Astrocyte of the spinal cord (primary cell): ENCODE measurements at regions not wholly inside any gene's neighbourhood (a gene's known extent, or its start where the extent isn't known, plus 50 kb on each side); places are given as distances from the start of the nearest gene placed in this dataset.

Experiments
- DNase-seq: peaks from one replicate; pipeline ENCODE4 v3.0.0; 2011; ENCODE audit warnings: low read depth, low spot score
- H3K4me3 ChIP-seq: 2 replicates; pipeline ENCODE4 v1.5.1; 2011; ENCODE audit warnings: low read depth, mild to moderate bottlenecking, low read length, moderate library complexity
- in situ Hi-C: cut with HindIII; loops from 2 replicates; pipeline ENCODE4 v1.10.0; 2017; ENCODE audit warnings: low sequenced_read_pairs
- TF ChIP-seq, protein P1 (sequence below): IDR thresholded peaks from 2 replicates; pipeline ENCODE4 v1.5.1; 2012; ENCODE audit warnings: low read depth, mild to moderate bottlenecking, low read length, inconsistent platforms

DNA sequence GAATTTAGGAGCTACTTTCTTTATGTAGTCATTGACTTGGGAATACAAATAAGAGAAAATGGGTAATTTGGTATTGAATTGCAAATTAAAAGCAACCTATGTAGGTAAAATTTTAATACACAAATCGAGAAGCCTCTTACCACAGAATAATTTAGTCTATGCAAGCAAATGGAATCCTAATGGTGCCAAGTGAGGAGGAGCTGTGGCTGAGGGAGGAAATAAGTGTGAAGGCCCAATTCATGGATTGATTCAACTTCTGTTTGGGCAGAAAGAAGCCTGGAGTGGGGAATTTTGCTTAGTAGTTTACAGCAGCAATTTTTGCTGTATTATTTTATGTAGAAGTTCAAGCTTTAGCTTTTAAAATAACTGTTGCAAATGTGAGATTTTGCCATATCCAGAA, 291.9 kb downstream of the OXSM start:
- in situ Hi-C loops = no loop called here
- DNase-seq = no peak
- TF ChIP-seq, protein P1, sequence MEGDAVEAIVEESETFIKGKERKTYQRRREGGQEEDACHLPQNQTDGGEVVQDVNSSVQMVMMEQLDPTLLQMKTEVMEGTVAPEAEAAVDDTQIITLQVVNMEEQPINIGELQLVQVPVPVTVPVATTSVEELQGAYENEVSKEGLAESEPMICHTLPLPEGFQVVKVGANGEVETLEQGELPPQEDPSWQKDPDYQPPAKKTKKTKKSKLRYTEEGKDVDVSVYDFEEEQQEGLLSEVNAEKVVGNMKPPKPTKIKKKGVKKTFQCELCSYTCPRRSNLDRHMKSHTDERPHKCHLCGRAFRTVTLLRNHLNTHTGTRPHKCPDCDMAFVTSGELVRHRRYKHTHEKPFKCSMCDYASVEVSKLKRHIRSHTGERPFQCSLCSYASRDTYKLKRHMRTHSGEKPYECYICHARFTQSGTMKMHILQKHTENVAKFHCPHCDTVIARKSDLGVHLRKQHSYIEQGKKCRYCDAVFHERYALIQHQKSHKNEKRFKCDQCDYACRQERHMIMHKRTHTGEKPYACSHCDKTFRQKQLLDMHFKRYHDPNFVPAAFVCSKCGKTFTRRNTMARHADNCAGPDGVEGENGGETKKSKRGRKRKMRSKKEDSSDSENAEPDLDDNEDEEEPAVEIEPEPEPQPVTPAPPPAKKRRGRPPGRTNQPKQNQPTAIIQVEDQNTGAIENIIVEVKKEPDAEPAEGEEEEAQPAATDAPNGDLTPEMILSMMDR = no peak
- no peak overlapping the region for H3K4me3 ChIP-seq

DNA sequence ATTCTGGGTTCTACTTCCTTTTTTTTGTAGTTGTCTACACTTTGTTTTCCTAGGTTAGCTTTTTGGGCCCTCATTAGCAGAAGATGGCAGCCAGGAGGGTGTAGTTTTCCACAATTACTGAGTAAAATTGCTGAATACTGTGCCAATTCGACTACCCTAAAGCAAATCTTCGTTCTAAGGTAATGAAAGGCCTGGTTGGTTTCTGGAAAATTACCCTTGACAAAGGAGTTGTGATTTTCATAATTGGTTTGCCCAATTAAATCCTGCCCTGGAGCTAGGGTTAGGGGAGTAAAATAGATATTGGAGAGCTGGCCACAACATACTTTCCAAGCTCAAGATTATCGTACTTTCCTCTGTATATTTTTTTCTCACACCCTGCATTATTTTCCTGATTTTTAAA, 293.0 kb downstream of the OXSM start:
- no peak overlapping the region for H3K4me3 ChIP-seq
- in situ Hi-C loops = no loop called here
- TF ChIP-seq, protein P1 = no peak
- no peak for DNase-seq

DNA sequence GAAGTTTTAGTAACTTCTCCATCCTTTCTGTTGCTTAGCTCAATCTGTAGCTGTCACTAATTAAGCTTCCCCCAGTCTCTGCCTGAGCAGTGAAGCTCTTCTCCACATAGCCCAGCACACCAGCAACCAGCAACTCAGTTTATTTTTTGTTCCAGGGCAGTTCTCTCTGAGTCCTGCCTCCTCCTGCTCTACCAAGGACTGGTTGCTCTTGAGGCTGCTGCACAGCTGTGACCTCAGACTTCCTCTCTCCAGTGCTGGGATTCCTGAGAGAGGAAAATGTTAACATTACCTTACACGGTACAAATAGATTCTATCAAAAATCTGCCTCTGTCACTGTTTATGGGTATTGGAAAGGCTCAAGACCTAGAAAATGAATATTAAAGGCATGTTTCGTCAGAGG, 294.7 kb downstream of the OXSM start:
- H3K4me3 ChIP-seq = no peak overlapping the region
- TF ChIP-seq, protein P1 = no peak
- in situ Hi-C loops = no loop called here
- no peak for DNase-seq

DNA sequence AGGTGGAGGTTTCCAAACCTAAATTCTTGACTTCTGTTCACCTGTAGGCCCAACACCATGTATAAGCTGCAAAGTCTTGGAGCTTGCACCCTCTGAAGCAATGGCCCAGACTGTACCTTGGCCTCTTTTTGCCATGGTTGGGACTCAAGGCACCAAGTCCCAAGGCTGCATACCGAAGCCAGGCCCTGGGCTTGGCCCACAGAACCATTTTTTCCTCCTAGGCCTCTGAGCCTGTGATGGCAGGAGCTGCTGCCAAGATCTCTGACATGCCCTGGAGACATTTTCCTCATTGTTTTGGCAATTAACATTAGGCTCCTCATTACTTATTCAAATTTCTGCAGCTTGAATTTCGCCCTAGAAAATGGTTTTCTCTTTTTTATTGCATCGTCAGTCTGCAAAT, 297.9 kb downstream of the OXSM start:
- DNase-seq = no peak
- in situ Hi-C loops = no loop called here
- no peak overlapping the region for H3K4me3 ChIP-seq
- TF ChIP-seq, protein P1 = no peak

DNA sequence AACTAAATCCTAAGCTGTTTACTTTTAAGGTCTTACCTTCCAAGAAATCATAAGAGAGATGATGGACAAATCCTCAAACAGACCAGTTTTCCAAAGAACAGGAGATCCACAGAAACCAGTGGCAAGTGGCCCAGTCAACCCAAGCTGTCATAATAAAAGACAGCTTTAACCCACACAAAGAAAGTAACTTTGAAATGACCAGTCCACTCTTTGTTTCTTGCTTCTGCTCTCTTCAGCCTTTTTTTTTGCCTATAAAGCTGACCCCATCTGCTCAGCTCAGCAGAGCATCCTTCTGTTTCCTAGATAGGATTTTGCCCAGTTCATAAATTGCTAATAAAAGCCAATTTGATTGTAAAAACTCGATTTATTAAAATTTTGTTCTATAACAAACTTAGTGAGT, 299.4 kb downstream of the OXSM start:
- DNase-seq = no peak
- in situ Hi-C loops = no loop called here
- H3K4me3 ChIP-seq = no peak overlapping the region
- TF ChIP-seq, protein P1 = no peak

DNA sequence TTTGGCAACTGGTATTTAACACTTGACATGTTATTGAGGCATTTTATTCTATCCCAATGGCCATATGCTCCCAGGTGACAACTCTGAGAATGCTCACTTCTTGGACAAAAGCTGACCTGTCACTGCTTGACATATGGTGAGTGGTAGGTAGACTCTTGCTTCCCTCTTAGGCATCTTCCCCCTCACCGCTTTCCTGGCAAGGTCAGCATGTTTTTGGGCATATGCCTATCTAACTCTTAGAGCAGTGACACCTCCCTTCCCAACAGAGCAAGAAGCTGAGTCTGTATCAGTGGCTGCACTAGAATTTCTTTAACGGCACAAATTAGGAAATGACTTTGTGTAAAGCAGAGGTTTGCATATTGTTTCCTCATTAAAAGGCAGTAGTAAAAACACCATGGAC, 300.7 kb downstream of the OXSM start:
- TF ChIP-seq, protein P1 = no peak
- DNase-seq = no peak

DNA sequence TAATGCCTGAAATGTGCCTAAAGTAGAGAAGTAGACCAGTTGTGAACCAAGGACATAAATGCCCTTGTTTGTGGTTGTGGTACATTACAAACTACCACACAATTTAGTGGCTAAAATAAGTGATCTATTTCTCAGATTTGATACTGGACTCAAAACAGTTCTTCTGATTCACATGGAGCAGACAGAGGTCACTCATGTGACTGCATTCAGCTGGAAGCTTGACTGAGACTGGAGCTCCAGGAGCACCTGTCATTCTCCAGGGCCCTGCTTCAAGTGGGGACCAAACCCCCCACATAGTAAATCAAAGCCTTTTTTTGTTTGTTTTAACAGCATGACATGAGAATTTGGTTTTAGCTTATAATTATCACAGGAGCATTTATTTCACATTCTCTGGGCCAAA, 301.2 kb downstream of the OXSM start:
- in situ Hi-C loops = no loop called here
- no peak for DNase-seq
- TF ChIP-seq, protein P1 = no peak
- H3K4me3 ChIP-seq = no peak overlapping the region

More for the DNA sequence above, 300.7 kb downstream of the OXSM start:
- no peak overlapping the region for H3K4me3 ChIP-seq
- in situ Hi-C loops = no loop called here
